Right atrium auricular region (tissue), 2 donors: ENCODE measurements at regions not wholly inside any gene's neighbourhood (a gene's known extent, or its start where the extent isn't known, plus 50 kb on each side); places are given as distances from the start of the nearest gene placed in this dataset.

Experiments used
- DNase-seq: peaks from one replicate; pipeline ENCODE4 v3.0.0-alpha.2; 2019; ENCODE audit warnings: low spot score
- H3K27ac ChIP-seq, 2 donors: fragments of 200-600 bp; sonication (generic); 1 replicate in 1 of 2; 2 replicates in 1 of 2; pipeline ENCODE4 v1.5.1; 2016 to 2019
- H3K27me3 ChIP-seq, 2 donors: fragments of 200-600 bp; sonication (generic); one replicate each; pipeline versions ENCODE4 v1.5.1 to v1.6.0; 2017 to 2019
- H3K36me3 ChIP-seq: fragments of 200-600 bp; sonication (generic); one replicate; pipeline ENCODE4 v1.5.1; 2016
- H3K4me1 ChIP-seq, 2 donors: fragments of 200-600 bp; sonication (generic); one replicate each; pipeline versions ENCODE4 v1.5.1 to v1.6.0; 2017 to 2019
- H3K4me3 ChIP-seq, 2 donors: fragments of 200-600 bp; sonication (generic); 1 replicate in 1 of 2; 2 replicates in 1 of 2; pipeline ENCODE4 v1.5.1; 2017 to 2019; ENCODE audit warnings: mild to moderate bottlenecking in 1 of 2, moderate library complexity in 1 of 2
- H3K9me3 ChIP-seq, 2 donors: fragments of 200-600 bp; sonication (generic); one replicate each; pipeline ENCODE4 v1.5.1; 2019
- TF ChIP-seq, protein P1 (sequence below), 2 donors: fragments of 200-600 bp; sonication (generic); IDR thresholded peaks; one replicate each; pipeline ENCODE4 v1.5.1; 2019; ENCODE audit warnings: antibody characterized with exemption in 2 of 2

DNA sequence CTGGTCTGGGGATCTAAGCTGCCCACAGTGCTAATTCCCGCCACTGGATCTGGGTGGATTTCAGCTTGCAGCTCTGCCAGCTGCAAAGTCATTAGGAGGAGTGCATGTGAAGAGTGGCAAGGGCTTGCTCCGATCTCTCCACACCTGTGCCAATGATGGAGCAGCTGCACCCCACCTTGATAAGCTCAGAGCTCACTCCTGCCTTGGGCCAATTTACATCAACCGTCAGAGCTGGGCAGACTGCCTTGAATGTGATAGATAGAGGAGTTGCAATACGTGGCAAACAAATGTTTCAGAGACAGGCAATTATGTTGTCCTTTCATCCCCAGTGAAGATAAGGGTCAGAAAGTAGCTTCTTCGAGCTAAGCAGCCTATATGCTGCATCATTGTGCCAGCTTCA is 379.9 kb downstream of the SH2D4B start:
- Histone ChIP-seq H3K27me3 (no peaks in the 10 kb centered on the region), H3K4me1 (no peaks in the 10 kb centered on the region)

DNA sequence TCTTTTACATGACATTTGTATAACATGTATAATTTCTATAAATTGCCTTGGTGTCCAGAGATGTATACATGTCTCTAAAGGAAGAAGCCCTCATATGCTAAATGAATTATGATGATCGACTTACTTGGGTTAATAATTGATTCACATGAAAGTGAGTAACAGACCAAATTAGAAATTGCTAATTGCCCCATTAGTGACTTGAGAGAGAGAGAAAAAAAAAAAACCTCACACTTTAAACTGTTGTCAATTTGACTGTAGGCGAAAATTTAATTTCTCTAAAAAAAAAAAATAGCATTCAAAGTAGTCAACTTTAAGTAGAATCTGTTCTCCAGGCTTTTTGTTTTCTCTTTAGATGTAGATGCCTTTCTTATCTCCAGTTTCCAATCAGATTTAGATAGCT is 383.3 kb downstream of the SH2D4B start:
- DNase-seq: no peak
- Histone ChIP-seq H3K27ac (no peak overlapping the region), H3K27me3 (no peaks in the 10 kb centered on the region), H3K4me3 (no peak overlapping the region), H3K9me3 (no peaks in the 10 kb centered on the region), H3K4me1 (no peaks in the 10 kb centered on the region), H3K36me3 (no peaks in the 10 kb centered on the region)
- TF ChIP-seq, protein P1, sequence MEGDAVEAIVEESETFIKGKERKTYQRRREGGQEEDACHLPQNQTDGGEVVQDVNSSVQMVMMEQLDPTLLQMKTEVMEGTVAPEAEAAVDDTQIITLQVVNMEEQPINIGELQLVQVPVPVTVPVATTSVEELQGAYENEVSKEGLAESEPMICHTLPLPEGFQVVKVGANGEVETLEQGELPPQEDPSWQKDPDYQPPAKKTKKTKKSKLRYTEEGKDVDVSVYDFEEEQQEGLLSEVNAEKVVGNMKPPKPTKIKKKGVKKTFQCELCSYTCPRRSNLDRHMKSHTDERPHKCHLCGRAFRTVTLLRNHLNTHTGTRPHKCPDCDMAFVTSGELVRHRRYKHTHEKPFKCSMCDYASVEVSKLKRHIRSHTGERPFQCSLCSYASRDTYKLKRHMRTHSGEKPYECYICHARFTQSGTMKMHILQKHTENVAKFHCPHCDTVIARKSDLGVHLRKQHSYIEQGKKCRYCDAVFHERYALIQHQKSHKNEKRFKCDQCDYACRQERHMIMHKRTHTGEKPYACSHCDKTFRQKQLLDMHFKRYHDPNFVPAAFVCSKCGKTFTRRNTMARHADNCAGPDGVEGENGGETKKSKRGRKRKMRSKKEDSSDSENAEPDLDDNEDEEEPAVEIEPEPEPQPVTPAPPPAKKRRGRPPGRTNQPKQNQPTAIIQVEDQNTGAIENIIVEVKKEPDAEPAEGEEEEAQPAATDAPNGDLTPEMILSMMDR (IDR thresholded peaks at IDR 0.05): no peak

More for the DNA sequence above, 379.9 kb downstream of the SH2D4B start:
- no peaks in the 10 kb centered on the region for H3K9me3 ChIP-seq
- no peak for DNase-seq
- H3K36me3 ChIP-seq: no peaks in the 10 kb centered on the region
- TF ChIP-seq, protein P1 (IDR thresholded peaks at IDR 0.05): no peak
- H3K4me3 ChIP-seq: no peak overlapping the region
- no peak overlapping the region for H3K27ac ChIP-seq

DNA sequence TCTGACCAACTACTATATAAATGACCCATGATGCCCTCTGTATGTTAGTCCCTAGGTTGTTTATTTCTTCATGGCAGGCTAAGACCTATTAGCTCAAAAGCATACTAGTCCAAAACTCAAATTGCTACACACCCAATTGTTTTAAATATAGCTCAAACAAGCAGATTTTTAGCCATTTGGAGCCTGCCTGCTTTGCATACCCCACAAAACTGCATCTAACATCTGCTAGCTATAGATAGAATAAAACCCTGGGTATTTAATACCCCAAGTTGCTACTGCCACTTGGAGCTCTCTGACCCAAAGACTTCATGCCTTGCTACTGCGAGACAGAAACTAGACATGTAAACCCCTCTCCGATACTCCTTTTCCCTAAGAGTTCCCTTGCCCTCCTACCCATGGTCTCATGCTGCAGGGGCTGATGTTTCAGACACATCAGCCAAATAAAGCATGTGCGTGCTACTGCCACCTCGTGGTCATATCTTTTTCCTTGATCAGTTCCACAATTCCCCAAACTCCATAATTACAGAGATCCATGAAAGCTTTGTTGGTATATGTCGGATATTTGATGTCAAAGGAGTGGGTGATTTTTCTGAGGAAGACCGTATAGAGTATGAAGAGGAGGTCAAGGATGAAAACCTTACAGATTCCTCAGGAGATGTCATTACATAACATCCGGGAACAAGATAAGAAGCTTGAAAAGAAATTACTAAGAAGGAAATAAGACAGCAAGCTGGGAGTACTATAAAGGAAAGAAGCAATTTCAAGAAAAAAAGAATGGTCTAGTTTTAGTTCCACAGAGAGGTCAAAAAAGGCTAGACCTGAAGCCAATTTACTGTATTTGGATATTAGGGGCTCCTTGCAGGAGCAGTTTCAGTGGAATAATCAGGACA is 386.6 kb downstream of the SH2D4B start:
- TF ChIP-seq, protein P1 (IDR thresholded peaks at IDR 0.05): peak; percentile 28 to 75
- Histone ChIP-seq H3K4me1 (no peaks in the 10 kb centered on the region), H3K27me3 (no peaks in the 10 kb centered on the region), H3K36me3 (no peaks in the 10 kb centered on the region), H3K4me3 (no peak overlapping the region), H3K27ac (no peak overlapping the region), H3K9me3 (peaks cover 0 to 7% of the 10 kb centered on the region in 2 donors)
- no peak for DNase-seq

DNA sequence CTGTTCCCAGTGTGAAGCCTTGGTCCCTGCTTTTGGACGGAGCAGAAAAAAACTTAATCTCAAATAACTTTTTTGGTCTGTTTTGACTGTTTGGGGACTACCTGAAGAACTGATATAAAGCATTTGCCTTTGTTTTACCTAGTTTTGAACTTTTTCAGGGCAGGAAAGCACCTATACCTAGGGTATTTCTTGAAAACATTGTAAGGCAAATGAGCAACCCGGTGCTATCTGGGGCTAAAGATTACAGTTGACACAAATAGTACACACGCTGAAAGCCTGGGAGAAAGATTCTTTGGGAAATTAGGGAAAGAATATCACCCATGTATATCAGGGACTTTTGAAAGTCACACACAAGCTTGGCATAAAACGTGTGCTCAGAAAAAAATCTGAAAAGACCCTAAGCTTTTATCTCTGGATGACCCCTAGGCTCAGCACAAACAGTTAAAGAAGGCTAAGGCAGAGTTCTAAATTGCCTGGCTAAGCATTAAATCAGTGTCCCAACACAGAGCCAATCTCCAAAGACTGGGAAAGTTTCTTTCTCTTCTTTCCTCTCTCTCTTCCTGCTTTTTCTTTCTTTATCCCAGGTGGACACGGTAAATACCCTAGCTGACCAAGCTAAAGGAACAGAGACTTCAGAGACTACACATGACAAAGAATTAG is 389.8 kb downstream of the SH2D4B start:
- H3K27me3 ChIP-seq: no peaks in the 10 kb centered on the region
- TF ChIP-seq, protein P1 (IDR thresholded peaks at IDR 0.05): no peak
- DNase-seq: no peak
- H3K27ac ChIP-seq: no peak overlapping the region
- H3K9me3 ChIP-seq: peaks cover 0 to 7% of the 10 kb centered on the region in 2 donors
- no peaks in the 10 kb centered on the region for H3K36me3 ChIP-seq
- no peaks in the 10 kb centered on the region for H3K4me1 ChIP-seq
- H3K4me3 ChIP-seq: no peak overlapping the region

DNA sequence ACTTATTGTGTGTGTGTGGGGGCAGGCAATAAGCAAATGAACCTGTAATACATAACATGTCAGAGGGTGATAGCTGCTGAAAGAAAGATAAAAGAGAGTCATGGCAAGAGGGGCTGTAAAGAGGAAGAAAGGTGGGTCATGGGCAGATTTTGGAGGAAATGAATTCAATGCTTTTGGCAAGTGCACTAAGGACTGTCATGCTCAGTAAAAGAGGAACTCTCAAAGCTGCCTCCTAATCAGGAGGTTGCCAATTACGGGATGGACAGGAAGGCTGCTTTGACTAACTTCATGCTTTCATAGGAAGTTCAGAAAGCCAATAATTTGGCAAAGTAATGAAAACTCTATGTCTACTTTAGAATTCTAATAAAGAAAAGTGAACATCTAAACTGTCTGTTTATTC is 401.2 kb downstream of the SH2D4B start:
- TF ChIP-seq, protein P1 (IDR thresholded peaks at IDR 0.05): no peak
- Histone ChIP-seq H3K4me1 (no peaks in the 10 kb centered on the region), H3K27me3 (no peaks in the 10 kb centered on the region), H3K4me3 (no peak overlapping the region), H3K36me3 (no peaks in the 10 kb centered on the region), H3K27ac (no peak overlapping the region), H3K9me3 (no peaks in the 10 kb centered on the region)
- DNase-seq: no peak
